Embryonic facial prominence (tissue), 1 donor: ENCODE measurements at regions not wholly inside any gene's neighbourhood (a gene's known extent, or its start where the extent isn't known, plus 50 kb on each side); places are given as distances from the start of the nearest gene placed in this dataset.

Experiments
- DNase-seq: peaks from one replicate; pipeline ENCODE4 v3.0.0-alpha.2; 2016; ENCODE audit errors: extremely low spot score

GRCh38 chr3:110749006-110749405 lies 322.6 kb upstream of the NECTIN3 start:
- no peak for DNase-seq

GRCh38 chr3:110750201-110750600 lies 321.4 kb upstream of the NECTIN3 start:
- no peak for DNase-seq

DNA sequence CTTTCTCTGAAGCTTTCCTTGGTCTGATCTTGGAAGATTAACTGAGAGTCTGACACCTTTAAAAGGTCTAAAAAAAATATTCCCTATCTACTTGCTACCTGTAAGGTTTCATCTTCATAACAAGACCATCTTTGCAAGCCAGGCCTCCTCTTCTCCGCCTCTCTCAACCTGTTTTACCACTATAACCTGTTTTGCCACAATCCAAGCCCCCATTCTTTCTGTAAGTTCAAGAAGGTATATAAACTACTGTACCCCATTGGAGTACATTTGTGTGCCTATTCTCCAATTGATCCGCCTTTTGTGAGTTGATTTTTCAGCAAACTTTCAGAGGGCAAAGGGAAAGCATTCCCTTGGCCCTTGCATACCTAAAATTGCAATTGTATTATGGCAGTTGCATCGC lies 319.3 kb upstream of the NECTIN3 start:
- no peak for DNase-seq

- no peak for DNase-seq
Observed at GRCh38 chr3:110753516-110753915, 318.1 kb upstream of the NECTIN3 start.

DNA sequence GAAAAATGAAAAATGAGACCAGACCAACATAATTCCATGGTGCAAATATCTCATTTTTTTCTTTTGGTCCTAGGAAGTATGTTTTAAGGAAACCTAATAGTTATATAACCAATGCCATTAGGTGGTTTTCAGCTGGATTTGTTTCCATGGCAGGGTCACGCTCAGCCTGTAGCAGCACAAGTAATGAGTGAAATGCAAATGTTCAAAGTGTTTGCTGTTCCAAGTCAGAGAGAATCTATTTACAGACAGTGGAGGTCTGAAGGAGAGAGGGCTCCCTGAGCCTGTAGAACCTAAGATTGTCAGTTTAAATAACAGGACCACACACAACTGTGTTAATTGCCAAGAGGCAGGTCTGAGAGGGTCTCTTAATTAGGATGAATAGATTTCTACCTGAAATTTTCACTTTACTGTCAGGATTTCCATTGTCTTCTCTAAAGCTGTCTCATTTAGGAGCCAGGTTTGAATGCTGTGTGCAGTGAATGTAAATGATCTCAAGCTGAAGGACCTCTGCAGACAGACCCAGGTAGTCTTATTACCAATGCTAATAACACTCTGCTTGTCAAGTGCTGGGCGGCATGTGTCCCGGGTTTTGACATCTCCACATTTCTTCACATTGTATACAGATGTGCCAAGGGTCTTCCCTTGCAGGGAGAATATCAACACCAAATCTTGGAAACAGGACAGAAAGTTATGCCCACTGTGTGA lies 317.3 kb upstream of the NECTIN3 start:
- no peak for DNase-seq

- no peak for DNase-seq
Observed at GRCh38 chr3:110755345-110755744, 316.3 kb upstream of the NECTIN3 start.

- DNase-seq = no peak
Observed at GRCh38 chr3:110756705-110757104, 314.9 kb upstream of the NECTIN3 start.

DNA sequence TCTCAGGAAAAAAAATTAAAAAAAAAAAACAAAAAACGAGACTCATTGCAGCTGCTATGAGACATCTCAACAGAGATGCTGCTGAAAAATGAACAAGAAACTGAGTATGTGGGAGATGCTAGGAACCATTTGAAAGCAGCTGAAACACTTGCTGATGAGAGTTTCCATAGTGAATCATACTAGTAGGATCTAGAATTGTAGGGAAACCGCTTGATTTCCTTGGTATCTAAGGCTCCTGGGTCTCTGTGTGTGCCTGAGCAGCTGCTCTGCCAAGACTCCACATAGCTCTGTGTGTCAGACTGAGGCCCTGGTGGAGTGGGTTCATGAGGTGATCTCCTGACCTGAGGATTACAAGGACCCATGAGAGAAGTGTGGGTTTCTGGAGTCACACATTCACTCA lies 313.4 kb upstream of the NECTIN3 start:
- DNase-seq = no peak

DNA sequence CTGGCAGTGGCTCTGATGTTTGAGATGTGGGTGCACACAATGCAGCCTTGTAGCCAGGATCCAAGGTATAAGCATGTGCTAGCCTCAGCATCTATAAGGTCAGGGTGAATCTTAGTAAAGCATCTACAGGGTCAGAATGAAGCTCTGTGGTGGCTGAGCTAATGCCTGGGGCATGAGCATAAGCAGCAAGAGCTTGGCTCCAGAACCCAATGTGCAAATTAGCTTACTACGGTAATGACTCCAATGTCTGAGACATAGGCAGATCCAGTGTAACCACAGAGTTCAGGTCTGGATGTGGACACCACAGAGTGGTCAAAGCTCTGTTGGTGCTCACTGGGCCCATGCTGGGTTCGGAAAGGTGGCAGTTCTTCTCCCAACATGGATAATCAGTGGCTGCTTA lies 304.5 kb upstream of the NECTIN3 start:
- DNase-seq = no peak

- DNase-seq = no peak
Observed at GRCh38 chr3:110767838-110768237, 303.8 kb upstream of the NECTIN3 start.

- DNase-seq = no peak
Observed at GRCh38 chr3:110773413-110773954, 298.1 kb upstream of the NECTIN3 start.

- DNase-seq = no peak
Observed at GRCh38 chr3:110774496-110775265, 296.9 kb upstream of the NECTIN3 start.

DNA sequence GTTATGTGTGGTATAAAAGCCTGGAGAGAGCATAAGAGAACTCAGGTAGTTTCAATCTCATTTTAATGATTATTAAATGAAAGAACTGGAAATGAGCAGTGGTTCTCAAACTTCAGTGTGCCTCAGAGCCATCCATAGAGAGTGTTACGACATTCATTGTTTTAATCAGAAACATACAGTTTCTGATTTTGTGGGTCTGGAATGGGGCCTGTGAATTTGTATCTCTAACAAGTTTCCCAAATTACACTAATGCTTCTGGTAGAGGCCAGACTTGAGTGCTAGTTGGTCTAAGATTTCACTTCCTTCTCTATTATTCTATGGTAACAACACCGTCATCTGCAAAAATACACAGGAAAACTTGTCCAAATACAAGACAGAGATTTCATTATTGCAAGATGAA lies 292.0 kb upstream of the NECTIN3 start:
- DNase-seq = no peak

GRCh38 chr3:110783541-110783940 lies 288.1 kb upstream of the NECTIN3 start:
- no peak for DNase-seq

DNA sequence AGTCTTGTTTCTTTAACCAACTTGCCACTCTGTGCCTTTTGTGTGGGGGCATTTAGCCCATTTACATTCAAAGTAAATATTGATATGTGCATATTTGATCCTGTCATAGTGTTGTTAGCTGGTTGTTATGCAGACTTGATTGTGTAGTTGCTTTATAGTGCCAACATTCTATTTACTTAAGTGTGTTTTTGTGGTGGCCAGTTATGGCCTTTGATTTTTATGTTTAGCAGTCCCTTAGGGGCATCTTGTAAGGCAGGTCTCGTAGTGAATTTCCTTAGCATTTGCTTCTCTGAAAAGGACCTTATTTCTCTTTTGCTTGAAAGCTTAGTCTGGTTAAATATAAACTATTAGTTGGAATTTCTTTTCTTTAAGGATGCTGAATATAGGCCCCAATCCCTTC lies 282.8 kb upstream of the NECTIN3 start:
- DNase-seq = no peak

- DNase-seq = no peak
Observed at GRCh38 chr3:110789315-110789714, 282.3 kb upstream of the NECTIN3 start.

- no peak for DNase-seq
Observed at GRCh38 chr3:110790631-110791030, 281.0 kb upstream of the NECTIN3 start.

GRCh38 chr3:110791995-110792686 lies 279.5 kb upstream of the NECTIN3 start:
- DNase-seq = no peak

- no peak for DNase-seq
Observed at GRCh38 chr3:110793611-110794010, 278.0 kb upstream of the NECTIN3 start.

GRCh38 chr3:110795163-110795562 lies 276.5 kb upstream of the NECTIN3 start:
- DNase-seq = no peak

DNA sequence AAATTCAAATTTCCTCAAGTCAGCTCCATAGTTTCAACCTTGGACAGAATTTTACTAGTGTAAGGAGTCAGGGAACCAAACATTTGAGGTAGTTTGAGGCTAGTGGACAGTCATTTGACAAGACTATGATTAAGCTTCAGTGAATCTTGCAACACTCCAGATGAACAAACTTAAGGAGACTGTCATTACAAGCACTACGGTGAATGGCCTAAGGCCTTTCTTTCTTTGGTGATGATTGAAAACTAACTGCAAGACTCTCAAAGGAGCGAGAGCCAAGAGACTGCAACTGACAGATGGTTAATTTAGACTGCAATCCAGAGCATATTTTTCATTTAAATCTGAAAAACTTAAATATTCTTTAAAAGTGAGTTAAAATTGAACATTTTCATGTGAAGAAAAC lies 272.3 kb upstream of the NECTIN3 start:
- no peak for DNase-seq

GRCh38 chr3:110804856-110805255 lies 266.8 kb upstream of the NECTIN3 start:
- DNase-seq = no peak

GRCh38 chr3:110806924-110807323 lies 264.7 kb upstream of the NECTIN3 start:
- no peak for DNase-seq
